GM12875 (cell line): ENCODE measurements at regions not wholly inside any gene's neighbourhood (a gene's known extent, or its start where the extent isn't known, plus 50 kb on each side); places are given as distances from the start of the nearest gene placed in this dataset.

Experiments used
- H3K4me3 ChIP-seq: one replicate; pipeline ENCODE4 v1.5.1; 2011; ENCODE audit warnings: low read depth, low read length, control low read depth
- TF ChIP-seq, protein P1 (sequence below): IDR thresholded peaks from 2 replicates; pipeline ENCODE4 v1.5.1; 2011; ENCODE audit warnings: low read depth, mild to moderate bottlenecking, control low read depth, inconsistent platforms, low read length, moderate library complexity, borderline replicate concordance; ENCODE audit not compliant: insufficient read depth

DNA sequence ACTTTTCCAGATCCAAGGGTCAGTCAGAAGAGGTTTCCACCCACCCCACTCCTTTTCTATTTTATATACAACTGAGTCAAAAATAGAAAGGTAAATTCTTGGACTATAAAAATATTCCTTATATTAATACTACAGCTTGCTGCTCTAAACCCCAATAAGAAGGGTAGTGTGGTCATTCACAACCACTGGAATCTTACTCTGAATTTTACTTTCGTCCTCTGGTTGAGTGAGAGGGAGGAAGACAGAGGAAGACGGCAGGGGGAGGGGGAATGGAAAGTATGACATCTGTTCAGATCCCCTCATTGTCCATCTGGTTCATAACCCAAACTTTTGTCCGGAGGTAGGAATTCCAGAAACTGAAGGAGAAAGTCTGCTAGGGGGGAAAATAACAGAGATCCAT is 67.2 kb downstream of the MAF start:
- H3K4me3 ChIP-seq = no peak overlapping the region
- TF ChIP-seq, protein P1, sequence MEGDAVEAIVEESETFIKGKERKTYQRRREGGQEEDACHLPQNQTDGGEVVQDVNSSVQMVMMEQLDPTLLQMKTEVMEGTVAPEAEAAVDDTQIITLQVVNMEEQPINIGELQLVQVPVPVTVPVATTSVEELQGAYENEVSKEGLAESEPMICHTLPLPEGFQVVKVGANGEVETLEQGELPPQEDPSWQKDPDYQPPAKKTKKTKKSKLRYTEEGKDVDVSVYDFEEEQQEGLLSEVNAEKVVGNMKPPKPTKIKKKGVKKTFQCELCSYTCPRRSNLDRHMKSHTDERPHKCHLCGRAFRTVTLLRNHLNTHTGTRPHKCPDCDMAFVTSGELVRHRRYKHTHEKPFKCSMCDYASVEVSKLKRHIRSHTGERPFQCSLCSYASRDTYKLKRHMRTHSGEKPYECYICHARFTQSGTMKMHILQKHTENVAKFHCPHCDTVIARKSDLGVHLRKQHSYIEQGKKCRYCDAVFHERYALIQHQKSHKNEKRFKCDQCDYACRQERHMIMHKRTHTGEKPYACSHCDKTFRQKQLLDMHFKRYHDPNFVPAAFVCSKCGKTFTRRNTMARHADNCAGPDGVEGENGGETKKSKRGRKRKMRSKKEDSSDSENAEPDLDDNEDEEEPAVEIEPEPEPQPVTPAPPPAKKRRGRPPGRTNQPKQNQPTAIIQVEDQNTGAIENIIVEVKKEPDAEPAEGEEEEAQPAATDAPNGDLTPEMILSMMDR = no peak

DNA sequence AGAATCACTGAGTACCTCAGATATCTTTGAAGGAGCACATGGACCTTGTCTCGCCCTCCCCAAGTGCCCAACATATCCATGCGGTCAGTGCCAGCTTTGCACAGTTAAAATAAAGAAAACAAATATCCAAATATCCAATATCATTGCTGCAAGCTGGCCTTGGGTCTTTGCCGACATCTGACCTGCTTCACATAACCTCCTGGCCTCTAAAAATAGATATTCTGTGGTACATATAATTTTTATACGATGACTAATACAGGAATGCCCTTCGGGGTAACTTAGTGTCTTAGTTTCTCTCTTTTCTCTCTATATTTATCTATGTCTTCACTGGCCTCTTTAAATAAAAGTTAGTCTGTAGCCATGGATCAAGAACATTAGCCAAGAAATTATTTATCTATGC is 67.8 kb downstream of the MAF start:
- TF ChIP-seq, protein P1 = no peak
- H3K4me3 ChIP-seq = no peak overlapping the region

DNA sequence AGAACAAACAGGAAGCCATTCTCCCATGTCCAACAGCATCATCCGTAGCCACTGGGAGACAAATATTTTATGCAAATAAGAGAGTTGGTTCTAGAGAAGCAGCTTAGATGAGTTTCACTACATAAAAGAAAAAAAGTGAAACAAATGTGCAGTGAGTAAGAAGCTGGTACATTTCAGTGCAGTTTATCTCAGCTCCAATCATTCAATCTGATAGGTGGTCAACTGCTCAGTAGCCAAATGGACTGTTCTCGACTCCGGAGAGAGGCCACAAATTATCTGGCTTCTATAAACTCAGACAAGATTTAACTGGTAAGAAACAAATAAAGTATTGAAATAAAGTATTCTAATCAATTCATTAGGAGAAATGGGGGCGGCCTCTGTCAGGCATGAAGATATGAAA is 68.3 kb downstream of the MAF start:
- H3K4me3 ChIP-seq = no peak overlapping the region
- TF ChIP-seq, protein P1 = no peak

DNA sequence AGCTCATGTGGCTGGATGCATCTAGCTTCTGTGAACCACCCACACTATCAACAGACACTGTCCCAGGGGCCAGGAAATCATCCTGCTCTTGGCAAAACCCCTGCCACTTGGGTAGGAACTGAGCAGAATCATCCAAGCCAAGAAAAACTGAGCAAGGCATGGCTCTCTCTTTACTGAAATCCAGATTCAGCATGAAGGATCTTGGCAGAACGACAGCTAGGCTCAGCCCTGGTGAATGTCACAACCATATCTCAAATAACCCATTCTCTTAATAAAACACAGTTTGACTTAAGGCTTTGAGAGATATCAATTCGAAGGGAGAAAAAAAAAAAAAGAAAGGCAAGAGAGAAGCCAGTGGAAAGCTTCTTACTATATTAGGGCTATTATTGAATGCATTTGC is 72.2 kb downstream of the MAF start:
- TF ChIP-seq, protein P1 = no peak
- H3K4me3 ChIP-seq = no peak overlapping the region

DNA sequence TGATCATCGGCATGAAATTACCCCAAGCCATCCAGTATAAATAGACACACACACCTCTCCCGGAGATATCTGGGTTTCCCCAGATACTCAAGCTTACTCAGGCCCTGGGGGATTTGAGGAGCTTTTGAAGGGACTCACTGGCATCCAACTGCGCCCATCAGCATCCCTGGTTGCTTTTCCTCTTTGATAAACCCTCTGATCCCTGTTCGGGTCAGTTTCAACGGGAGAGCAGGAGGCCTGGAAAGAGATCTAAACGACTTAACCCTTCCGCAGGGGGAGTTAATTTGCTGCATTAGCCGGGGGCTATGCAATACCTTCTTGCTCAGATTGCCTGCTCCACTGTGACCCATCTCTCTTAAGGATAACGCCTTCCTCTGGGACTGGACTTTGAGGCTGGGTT is 76.6 kb downstream of the MAF start:
- TF ChIP-seq, protein P1 = no peak
- no peak overlapping the region for H3K4me3 ChIP-seq

DNA sequence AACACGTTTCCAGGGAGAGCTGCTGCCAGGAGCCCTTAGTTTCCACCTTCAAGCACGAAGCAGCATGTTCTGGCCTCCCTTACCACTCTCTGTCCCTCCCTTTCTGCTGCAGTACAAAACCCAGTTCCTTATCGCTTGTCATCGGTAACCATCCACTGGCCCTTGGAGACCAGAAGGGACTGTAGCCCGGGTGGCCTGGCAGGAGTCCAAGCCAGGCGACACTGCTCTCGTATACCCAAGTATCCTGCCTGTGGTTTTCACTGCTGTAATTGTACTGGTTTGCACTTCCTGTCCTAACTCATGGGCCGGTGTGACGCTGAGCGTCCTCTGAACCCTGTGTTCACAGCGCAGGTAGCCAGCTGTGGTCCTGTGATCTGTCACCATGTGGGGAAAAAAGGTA is 81.1 kb downstream of the MAF start:
- no peak overlapping the region for H3K4me3 ChIP-seq
- TF ChIP-seq, protein P1 = no peak

DNA sequence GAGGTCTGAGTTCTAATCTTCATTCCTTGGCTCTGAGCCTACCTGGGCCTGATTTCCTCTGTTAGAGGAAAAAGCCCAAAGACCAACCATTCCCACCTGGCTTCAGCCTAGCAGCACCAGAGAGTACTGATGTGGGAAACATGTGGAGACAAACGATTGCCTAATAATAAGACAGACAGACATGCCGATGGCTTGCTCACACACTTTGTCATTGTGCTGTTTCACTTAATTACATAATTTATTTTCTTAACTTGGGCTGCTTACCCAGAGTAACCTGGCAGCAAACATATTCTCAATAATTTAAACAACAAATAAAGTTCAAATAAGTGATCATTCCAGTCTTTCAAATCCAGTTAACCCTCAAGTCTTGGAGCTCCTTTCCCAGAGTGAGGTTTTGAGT is 83.4 kb downstream of the MAF start:
- TF ChIP-seq, protein P1 = no peak
- H3K4me3 ChIP-seq = no peak overlapping the region
